GM18517 (cell line): ENCODE measurements at regions not wholly inside any gene's neighbourhood (a gene's known extent, or its start where the extent isn't known, plus 50 kb on each side); places are given as distances from the start of the nearest gene placed in this dataset.
"Not testable (repeated sequence)": the region's sequence is repeated elsewhere in the genome, so short reads cannot be mapped to it uniquely, and the experiment has no call there.

Source experiments
- ATAC-seq: cut with Tn5 transposase; IDR thresholded peaks from one replicate; pipeline ENCODE4 v1.9.1; 2021; ENCODE audit warnings: mild to moderate bottlenecking, moderate library complexity; ENCODE audit not compliant: unreplicated experiment

DNA sequence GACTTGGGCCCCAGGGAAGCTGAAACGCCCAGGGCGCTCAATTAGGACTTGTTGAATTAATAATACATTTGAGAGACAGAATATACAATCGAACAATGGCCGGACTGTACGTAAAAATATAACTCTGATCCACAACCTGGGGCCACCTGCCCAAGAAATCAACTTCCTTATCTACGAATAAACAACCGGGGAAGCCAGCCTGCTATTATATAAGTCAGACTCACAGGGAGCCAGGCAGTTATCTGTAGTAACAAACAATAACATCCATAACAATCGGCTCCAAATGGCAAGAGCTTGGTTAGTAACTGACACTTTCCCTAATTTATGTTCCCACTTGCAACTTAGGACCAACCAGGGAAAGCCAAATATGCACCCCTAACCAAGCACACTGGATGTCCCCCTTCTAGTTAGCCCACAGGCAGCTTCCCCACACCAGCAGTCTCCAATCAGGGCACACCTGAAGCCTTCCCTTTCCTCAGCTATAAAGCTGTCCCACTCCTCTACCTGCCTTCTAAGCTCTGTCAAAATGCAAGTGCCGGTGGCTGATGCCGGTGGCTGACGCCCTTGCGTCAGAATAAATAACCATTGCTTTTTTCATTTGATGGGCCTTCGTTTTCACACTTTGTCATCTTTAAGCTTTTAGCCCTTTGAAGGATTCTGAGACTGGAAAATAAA is 135.2 kb downstream of the FAM72B start:
- ATAC-seq, result not testable (repeated sequence)

DNA sequence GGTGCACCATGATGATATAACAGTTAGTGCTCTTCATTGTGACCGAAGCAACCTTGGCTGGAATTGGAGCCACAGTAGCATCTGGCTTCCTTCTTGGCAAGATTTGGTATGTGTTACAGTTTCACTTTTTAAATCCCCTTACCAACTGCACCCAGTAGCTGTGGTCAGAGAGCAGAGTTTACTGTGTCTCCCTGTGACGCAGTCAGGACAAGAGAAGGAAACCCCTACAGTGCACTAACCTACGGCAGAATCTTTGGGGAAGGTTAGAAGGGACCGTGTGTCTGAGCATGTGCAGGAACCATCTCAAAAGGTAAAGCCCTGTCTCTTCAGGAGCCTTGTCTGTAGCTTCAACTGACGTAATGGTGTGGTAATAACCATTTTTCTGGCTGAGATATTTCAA is 134.0 kb downstream of the FAM72B start:
- ATAC-seq, result not testable (repeated sequence)

DNA sequence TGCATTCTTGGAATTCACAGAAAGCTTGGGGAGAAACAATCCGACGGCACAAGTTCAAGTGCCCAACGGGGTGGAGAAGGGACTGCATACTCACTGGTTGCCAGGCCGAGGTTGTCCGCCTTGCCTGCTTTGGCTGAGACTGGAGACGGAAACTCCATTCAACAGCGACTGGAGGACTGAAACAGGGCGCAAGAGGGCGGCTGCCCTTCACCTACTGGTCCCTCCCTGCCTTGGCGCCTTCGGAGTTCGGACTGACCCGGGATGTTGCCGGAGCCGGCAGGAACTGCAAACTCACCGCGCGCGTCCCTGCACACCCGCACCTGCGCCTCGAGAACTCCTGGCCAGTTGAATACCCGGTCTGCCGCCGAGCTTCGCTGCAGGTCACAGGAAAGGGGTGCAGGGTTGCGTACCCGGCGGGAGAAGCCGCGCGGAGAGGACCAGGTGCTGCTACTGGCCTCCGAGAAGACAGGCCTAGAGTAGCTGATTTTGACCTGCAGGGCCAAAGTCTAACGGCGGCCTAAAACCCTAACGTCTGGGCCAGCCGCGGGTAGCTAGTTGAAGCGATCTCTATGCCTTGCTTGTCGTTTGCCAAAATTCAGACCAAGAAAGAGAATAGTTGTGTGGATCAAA is 132.9 kb downstream of the FAM72B start:
- ATAC-seq, result not testable (repeated sequence)

DNA sequence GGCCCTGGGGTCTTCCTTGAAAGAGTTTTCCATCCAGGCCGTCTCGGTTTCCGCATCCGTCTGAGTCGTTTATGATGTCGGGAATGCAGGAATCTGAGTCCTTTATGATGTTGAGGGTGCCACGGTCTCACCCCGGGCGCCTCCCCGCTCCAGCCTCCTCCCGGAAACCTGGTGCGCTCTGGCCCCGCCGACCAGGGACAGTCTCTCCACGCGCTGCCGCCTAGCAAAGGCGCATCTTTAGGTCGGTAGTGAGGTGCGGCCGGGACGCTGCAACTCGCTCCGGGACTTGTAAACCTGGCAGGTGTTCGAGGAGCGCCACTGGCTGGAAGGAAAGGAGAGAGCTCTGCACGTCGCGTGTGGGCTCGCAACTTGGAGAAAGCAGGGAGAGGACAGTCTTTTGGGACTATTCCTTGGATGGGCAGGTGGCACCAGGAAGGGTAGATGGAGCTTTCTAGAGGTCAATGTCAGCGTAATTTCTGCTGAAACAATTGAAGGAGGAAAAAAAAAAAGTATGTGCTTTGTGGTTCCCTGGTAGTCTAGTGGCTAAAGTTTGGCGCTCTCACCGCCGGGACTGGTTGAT is 132.0 kb downstream of the FAM72B start:
- ATAC-seq, result not testable (repeated sequence)

DNA sequence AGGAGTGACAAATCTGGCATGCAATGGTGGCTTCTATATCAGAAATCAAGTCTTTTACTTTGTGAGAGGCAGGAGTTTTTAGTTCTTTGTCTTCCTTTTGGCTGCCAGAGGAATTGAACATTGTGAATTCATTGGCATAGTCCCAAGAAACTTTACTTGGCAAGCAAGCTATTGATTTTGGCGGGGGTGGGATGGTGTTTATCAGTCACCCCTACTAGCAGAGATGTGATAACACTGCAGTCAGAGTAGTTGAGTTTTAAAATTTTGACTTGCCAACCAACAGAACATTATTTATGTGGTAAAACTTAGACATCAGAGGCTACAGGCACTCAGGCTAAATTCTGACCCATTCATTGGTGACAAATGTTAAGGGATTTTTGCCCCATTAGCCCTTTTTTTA is 129.2 kb downstream of the FAM72B start:
- ATAC-seq, result not testable (repeated sequence)

DNA sequence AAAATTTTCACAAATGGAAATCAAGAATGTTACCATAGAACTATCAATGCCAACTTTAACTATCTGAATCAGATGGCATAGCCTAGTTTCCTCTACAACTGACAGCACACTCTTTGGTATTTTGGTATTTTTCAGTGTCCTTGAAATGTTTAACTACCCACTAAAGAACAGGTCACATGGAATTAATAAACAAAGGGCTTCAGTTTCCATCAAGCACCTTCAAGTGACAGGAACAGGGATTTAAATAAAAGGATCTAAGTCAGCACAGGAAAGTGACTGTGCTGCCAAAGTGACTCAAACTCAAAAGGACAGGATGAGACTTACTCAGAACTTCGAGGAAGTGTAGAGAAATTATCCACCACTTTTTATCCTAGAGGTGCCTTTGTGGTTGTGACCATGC is 117.2 kb downstream of the FAM72B start:
- not testable (repeated sequence) for ATAC-seq

DNA sequence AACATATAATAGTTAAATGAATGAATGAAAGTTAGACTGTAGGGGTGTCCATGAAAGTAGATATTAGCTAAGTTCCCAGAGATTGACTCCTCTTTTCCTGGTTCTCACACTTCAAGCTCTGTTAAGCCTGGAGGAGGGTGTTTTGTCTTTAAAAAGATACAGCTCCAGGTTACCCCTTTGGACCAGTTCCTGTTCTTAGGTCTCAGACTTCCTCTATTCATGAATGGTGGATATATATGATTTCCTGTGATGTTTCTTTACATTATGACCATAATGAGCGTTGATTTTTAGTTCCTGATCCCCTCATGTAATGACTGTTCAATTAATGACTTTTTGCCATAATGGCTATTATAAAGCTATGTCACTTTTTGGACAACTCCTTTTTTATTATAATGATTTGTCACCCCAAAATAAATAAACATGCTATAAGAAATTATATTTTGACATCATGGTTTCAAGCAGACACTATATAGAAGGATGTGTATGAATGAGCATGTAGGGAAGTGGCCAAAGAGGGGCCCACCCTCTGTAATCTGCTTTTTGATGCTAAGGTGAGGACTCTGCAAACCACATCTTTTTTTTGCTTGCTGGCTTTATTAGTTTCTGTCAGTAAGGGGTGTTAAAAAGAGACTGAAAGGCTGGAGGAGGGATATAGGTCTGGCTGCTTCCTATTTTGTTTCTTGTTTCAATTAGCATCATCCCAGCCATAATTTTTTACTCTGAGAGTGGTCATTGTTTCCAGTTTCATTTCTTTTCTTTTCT is 115.2 kb downstream of the FAM72B start:
- not testable (repeated sequence) for ATAC-seq

DNA sequence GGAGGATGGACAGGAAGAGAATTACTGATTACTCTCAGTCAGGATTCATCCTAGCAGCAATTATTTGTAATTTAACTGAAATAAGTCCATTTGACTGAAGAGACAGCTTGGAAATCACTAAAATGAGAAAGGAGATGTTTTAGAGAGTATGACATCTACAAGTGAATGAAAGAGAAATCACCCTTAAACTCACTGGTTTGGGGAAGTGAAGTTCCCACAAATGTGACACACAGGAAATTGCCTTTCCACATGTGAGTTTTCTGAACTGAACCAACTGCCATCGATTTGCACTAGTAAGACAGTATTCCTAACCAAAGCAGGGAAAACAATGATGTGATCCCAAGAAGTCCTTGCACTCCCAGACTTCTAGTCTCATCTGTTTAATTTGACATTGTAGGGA is 110.3 kb downstream of the FAM72B start:
- ATAC-seq, result not testable (repeated sequence)

DNA sequence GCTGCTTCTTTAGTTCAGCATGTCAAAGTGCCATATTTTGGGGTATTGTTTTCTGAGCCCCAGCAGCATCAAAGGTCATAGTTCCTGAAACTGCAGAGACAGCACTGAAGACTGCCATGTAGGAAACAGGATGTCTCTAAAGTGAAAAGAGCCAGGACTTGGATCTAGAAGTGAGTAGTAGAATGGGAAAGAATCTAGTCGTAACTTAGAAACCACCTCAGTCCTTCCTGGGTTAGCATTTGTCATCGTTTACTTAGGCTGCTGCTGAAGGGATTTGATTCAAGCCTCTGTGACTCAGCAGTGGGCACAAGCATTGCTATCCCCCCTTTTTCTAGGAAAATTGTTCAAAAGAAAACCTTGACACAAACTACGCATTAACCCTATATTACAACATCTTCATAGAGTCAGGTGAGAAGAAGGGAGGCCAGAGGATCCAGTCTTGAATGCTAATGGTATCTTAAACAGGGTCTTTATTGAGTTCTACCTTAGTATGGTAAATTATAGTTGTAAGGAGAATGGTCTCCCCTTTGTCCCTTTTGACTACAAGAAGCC is 108.8 kb downstream of the FAM72B start:
- not testable (repeated sequence) for ATAC-seq

DNA sequence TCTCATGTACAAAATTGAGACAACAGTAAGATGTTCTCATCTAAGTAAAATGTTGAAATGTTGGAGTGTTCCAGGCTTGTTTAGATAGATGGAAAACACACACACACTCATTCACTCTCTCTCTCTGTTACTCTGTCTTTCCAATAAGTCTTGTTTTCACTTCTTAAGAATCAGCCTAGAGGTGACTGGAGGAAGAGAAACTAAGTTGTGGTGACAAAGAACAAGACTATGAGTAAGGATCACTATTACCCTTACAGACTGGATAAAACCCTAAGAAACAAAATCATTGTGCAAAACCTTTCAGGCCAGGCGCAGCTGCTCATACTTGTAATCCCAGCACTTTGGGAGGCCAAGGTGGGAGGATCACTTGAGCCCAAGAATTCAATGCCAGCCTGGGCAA is 107.5 kb downstream of the FAM72B start:
- ATAC-seq, result peak; percentile 70

DNA sequence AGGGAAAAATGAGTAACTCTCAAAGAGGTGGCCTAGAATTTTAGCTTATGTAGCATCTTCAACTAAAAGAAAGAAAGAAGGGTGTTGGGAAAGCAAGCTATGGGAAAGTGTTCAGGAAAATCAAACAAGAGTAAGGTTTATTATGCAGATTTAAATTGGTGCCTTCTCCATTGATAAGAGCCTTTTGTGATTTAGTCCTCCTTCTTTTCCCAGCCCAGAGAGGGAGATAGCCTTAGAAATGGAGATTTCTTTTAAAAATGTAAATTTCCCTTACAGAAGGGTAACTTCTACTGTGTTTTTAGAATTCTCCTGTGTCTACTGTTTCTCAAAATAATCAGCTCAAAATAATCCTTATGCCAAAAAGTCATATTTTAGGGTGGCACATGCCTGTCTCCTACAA is 104.5 kb downstream of the FAM72B start:
- not testable (repeated sequence) for ATAC-seq

DNA sequence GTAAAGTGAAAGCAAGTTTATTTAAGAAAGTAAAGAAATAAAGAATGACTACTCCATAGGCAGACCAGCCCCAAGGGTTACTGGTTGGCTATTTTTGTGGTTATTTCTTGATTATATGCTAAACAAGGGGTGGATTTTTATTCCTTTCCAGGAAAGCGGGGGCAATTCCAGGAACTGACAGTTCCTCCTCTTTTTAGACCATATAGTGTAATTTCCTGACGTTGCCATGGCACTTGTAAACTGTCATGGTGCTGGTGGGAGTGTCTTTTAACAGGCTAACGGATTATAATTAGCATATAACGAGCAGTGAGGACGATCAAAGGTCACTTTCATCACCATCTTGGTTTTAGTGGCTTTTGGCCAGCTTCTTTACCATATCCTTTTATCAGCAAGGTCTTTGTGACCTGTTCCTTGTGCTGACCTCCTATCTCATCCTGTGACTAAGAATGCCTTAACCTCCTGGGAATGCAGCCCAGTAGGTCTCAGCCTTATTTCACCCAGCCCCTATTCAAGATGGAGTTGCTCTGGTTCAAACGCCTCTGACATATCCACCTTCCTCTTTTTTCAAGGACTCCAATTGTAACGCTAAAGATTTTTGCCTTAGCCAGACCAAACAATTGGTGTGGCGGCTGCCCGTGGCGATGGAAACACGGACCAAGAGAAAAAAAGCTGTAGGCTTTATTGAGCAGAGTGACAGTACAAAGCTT is 103.8 kb downstream of the FAM72B start:
- ATAC-seq, result not testable (repeated sequence)

DNA sequence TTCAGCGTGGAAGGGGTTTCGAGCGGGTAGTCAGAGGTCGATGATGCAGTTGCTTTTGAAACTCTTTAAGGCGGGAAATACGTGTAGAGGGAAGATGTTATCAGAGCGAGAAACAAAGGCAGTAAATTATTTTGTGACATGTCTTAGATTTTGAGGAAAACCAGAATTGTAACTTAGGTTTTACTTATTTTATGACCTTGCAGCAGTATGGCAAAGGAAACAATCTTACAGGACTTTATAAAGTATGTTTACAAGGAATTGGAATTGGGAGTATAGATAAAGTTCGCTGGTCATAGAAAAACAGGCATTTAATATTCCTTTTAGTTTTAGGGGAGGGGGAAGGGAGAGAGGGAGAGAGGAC is 103.3 kb downstream of the FAM72B start:
- not testable (repeated sequence) for ATAC-seq

DNA sequence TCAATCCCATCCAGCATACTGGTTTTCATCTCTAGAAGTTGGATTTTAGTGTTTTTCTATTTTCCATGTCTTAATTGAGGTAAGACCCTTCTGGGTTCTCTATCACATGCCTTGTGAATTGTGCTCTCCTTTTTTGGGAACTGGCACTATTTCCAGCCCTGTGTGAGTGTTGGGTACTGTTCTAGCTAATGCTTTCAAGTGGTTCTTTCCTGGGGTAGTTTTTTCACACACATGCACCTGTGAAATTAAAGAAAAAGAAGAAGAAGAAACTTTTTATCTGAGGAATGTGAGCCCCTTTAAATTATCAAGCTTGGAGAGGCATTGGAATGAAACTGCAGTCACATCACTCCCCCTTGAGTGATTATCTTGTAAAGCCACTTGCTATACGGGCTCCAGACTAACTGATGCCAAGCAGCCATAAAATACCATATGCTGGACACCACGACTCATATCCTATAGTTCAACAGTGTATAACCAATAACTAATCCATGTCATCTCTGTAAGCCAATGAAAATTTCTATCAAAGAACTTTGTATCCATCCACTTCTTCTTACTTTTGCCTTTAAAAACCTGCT is 102.4 kb downstream of the FAM72B start:
- ATAC-seq, result not testable (repeated sequence)

DNA sequence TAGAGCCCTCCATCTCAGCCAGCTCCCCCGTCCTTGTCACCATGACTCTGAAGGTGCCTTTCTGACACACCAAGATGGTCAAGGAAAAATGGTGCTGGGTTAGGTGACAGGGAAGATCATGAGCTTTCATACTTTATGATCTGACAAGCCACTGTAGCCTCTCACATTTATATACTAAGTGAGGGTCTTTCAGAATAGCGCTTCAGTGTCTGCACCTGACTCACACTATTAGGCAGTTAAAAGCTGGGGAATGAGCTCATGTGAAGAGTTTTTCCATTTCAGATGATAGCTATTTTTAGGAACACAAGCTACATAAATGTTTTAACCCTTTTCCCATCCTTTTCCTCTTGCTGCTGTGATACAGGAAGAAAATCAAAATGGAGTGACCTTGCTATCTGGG is 101.1 kb downstream of the FAM72B start:
- not testable (repeated sequence) for ATAC-seq

DNA sequence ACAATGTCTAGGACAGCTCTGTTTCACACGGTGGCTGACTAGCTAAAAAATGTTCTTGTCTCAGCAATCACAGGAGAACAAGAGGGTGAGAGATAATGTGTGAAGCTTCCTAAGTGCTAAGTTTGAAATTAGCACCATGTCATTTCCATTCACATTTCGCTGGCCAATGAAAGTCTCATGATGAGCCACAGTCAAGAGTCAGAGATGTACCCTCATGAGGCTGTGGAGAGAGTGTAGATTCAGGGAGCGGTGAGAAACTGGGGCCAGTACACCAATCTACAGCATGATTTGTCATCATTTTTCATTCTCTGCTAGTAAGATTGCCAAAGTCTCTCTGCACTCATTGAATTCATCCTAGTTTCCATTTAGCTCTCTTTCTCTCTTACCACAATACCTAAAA is 97.9 kb downstream of the FAM72B start:
- ATAC-seq, result not testable (repeated sequence)

DNA sequence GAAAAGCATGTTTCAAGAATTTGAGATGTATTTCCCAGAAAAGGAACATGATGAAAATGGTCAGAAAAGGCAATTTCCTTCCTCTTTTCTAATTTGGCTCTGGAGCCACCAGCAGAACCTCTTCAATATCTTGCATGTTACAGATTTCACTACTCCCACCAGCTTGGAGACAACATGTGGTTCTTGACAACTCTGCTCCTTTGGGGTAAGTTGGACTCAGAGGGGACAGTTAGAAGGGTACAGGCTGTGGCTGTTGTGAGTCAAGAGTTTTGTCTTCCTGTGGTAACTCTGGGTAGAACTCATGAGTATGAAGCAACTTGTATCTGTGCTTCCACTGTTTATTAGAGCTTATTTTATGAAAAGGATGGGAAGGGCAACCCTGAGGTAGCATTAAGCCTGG is 96.9 kb downstream of the FAM72B start:
- not testable (repeated sequence) for ATAC-seq

DNA sequence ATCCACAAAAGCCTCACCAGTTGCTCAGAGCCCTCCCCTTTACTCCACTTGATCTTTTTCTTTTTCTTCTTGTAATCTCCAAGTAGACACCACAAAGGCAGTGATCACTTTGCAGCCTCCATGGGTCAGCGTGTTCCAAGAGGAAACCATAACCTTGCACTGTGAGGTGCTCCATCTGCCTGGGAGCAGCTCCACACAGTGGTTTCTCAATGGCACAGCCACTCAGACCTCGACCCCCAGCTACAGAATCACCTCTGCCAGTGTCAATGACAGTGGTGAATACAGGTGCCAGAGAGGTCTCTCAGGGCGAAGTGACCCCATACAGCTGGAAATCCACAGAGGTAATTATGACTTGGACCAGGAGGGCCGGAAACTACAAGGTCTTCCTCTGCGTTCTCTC is 95.6 kb downstream of the FAM72B start:
- not testable (repeated sequence) for ATAC-seq

DNA sequence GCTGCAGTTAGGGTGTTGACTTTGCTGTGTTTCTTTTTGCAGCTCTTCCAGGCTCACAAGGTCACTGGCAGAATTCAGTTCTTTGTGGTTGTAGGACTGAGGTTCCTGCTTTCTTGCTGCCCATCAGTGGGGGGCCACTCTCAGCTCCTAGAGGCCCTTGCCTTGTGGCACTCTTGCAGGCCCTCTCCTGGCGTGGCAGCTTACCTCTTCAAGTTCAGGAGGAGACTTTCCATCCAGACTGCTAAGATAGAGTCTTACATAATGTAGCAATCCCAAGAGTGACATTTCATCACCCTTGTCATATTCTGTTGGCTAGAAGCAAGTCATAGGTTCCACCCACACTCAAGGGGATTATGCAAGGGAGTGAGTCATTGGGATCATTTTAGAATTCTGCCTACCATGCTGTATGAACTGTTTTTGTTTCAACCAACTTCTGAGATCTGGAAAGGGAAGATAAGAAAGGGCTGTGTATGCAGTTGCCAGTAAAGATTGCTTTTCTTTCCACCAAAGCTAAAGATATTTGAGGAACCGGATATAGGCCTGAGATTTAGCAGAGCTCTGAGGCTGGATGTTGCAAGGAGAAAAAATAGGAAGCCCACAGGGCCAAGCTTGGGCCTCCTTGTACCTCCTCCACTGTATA is 91.7 kb downstream of the FAM72B start:
- ATAC-seq, result not testable (repeated sequence)

DNA sequence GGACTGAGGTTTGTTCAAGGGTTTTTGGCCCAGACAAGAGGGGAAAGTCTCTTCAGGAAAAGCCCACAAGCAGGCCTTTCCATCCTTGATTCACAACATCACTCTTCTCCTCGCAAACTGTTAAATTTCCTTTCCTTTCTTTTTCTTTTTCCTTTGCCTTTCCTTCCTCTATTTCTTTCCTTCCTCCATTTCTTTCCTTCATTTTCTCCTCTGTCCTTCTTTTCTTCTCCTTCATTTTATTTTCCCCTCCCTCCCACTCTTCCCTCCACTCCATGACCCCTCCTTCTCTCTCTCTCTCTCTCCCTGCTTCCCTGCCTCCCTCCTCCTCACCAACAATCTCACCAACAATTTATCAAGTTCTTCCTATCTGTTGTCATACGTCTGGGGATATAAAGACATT is 89.1 kb downstream of the FAM72B start:
- ATAC-seq, result not testable (repeated sequence)
